Hypothalamus (tissue), 51 donors: ENCODE measurements at regions not wholly inside any gene's neighbourhood (a gene's known extent, or its start where the extent isn't known, plus 50 kb on each side); places are given as distances from the start of the nearest gene placed in this dataset.

ENCODE experiments used
- DNase-seq, 51 donors: peaks; one replicate each; lab custom pipeline; 2025; lab: John Stamatoyannopoulos, UW

GRCh38 chr6:43986177-43986825, 141.0 kb downstream of the MRPL14 start:
- no peak for DNase-seq

GRCh38 chr6:43985329-43985728, 141.9 kb downstream of the MRPL14 start:
- no peak for DNase-seq

- DNase-seq = no peak
Observed at GRCh38 chr6:43984442-43985321, 142.6 kb downstream of the MRPL14 start.

- DNase-seq = no peak
Observed at GRCh38 chr6:43983632-43984031, 143.6 kb downstream of the MRPL14 start.

- no peak for DNase-seq
Observed at GRCh38 chr6:43983191-43983590, 144.1 kb downstream of the MRPL14 start.

GRCh38 chr6:43982084-43982625, 145.1 kb downstream of the MRPL14 start:
- DNase-seq = no peak

- no peak for DNase-seq
Observed at GRCh38 chr6:43981363-43981990, 145.8 kb downstream of the MRPL14 start.

- peak in 15 of 51 donors; percentile 15 to 50 (median 23) for DNase-seq
Observed at GRCh38 chr6:43980004-43980795, 147.1 kb downstream of the MRPL14 start.

- no peak for DNase-seq
Observed at GRCh38 chr6:43979525-43979924, 147.7 kb downstream of the MRPL14 start.

- DNase-seq = no peak
Observed at GRCh38 chr6:43978473-43979346, 148.5 kb downstream of the MRPL14 start.

- no peak for DNase-seq
Observed at GRCh38 chr6:43977404-43978111, 149.7 kb downstream of the MRPL14 start.

- DNase-seq = no peak
Observed at GRCh38 chr6:43976706-43977403, 150.4 kb downstream of the MRPL14 start.

- DNase-seq = no peak
Observed at GRCh38 chr6:43974643-43975230, 152.5 kb downstream of the MRPL14 start.

- DNase-seq = no peak
Observed at GRCh38 chr6:43973357-43973756, 153.9 kb downstream of the MRPL14 start.

- DNase-seq = peak in 34 of 51 donors; percentile 7 to 75 (median 47)
Observed at GRCh38 chr6:43972913-43973300, 154.3 kb downstream of the MRPL14 start.

GRCh38 chr6:43972179-43972912, 154.9 kb downstream of the MRPL14 start:
- DNase-seq = no peak

- DNase-seq = no peak
Observed at GRCh38 chr6:43971776-43972126, 155.5 kb downstream of the MRPL14 start.
